SK-N-SH (cell line): ENCODE measurements at regions not wholly inside any gene's neighbourhood (a gene's known extent, or its start where the extent isn't known, plus 50 kb on each side); places are given as distances from the start of the nearest gene placed in this dataset.

Experiments used
- CTCF ChIA-PET: fragments of 300-600, 350-600 bp; formaldehyde crosslinking; extraction: SDS; loops from one replicate; lab custom pipeline; 2021; lab: Yijun Ruan, JAX
- POLR2A ChIA-PET: fragments of 350-600 bp; sonication (Branson Sonifier 250); formaldehyde crosslinking; extraction: SDS; loops from one replicate; lab custom pipeline; 2020; ENCODE audit warnings: antibody characterized with exemption, inconsistent platforms; lab: Yijun Ruan, JAX
- DNase-seq: peaks from one replicate; pipeline ENCODE4 v3.0.0; 2012
- H2AFZ ChIP-seq: fragments of 200-600 bp; sonication (generic); 2 replicates; pipeline ENCODE4 v1.8.1; 2016; ENCODE audit warnings: antibody characterized with exemption, mild to moderate bottlenecking, low read depth
- H3F3A ChIP-seq: fragments of 200-600 bp; sonication (generic); replicated peaks from 2 replicates; pipeline ENCODE3; 2016; ENCODE audit warnings: antibody characterized with exemption, mild to moderate bottlenecking; ENCODE audit not compliant: insufficient read depth
- H3K27ac ChIP-seq, 2 experiments: fragments of 200-500 bp in 1 of 2; fragments of 200-600 bp in 1 of 2; sonication (Bioruptor generic) in 1 of 2; sonication (generic), shearing (Covaris generic) in 1 of 2; 2 replicates each; pipeline versions ENCODE4 v1.5.1 to v1.6.1; 2014 to 2016; ENCODE audit warnings: low read depth in 2 of 2, inconsistent platforms in 1 of 2, low read length in 1 of 2, mild to moderate bottlenecking in 1 of 2, mixed read lengths in 1 of 2
- H3K27me3 ChIP-seq: fragments of 200-600 bp; sonication (generic), shearing (Covaris generic); 2 replicates; pipeline ENCODE4 v1.6.1; 2016; ENCODE audit warnings: mixed run types; ENCODE audit not compliant: insufficient read depth
- H3K36me3 ChIP-seq, 2 experiments: fragments of 200-500 bp in 1 of 2; fragments of 200-600 bp in 1 of 2; sonication (Bioruptor generic) in 1 of 2; sonication (generic) in 1 of 2; replicated peaks in 1 of 2; 2 replicates each; pipeline versions ENCODE3 to v1.5.1; 2014 to 2016; ENCODE audit warnings: low read length in 1 of 2, mild to moderate bottlenecking in 1 of 2; ENCODE audit not compliant: insufficient read depth in 2 of 2, control insufficient read depth in 1 of 2
- H3K4me1 ChIP-seq, 2 experiments: fragments of 200-500 bp in 1 of 2; fragments of 200-600 bp in 1 of 2; sonication (Bioruptor generic) in 1 of 2; sonication (generic), shearing (Covaris generic) in 1 of 2; 2 replicates each; pipeline versions ENCODE4 v1.5.1 to v1.6.1; 2014 to 2016; ENCODE audit warnings: low read depth in 1 of 2, low read length in 1 of 2, mixed run types in 1 of 2; ENCODE audit not compliant: insufficient read depth in 2 of 2, control insufficient read depth in 1 of 2
- H3K4me2 ChIP-seq: fragments of 200-600 bp; sonication (generic), shearing (Covaris generic); 2 replicates; pipeline ENCODE4 v1.6.1; 2017; ENCODE audit warnings: mixed run types
- H3K4me3 ChIP-seq, 2 experiments: fragments of 200-500 bp in 1 of 2; fragments of 200-600 bp in 1 of 2; sonication (Bioruptor generic) in 1 of 2; sonication (generic), shearing (Covaris generic) in 1 of 2; 2 replicates each; pipeline versions ENCODE4 v1.5.1 to v1.8.1; 2014 to 2016; ENCODE audit warnings: low read depth in 2 of 2, inconsistent platforms in 1 of 2, low read length in 1 of 2, mild to moderate bottlenecking in 1 of 2, mixed read lengths in 1 of 2, moderate library complexity in 1 of 2
- H3K79me2 ChIP-seq: fragments of 200-600 bp; sonication (generic); 2 replicates; pipeline ENCODE4 v1.8.1; 2017; ENCODE audit warnings: mild to moderate bottlenecking; ENCODE audit not compliant: insufficient read depth
- H3K9ac ChIP-seq: fragments of 200-600 bp; sonication (generic); 2 replicates; pipeline ENCODE4 v1.6.1; 2017; ENCODE audit warnings: mixed run types
- H3K9me2 ChIP-seq: fragments of 200-600 bp; sonication (generic); 2 replicates; pipeline ENCODE4 v1.6.1; 2017; ENCODE audit warnings: mixed run types
- H3K9me3 ChIP-seq: fragments of 200-600 bp; sonication (generic); 2 replicates; pipeline ENCODE4 v1.6.1; 2017; ENCODE audit warnings: mixed run types, mild to moderate bottlenecking, moderate library complexity
- H4K20me1 ChIP-seq: fragments of 200-600 bp; sonication (generic); 2 replicates; pipeline ENCODE4 v1.6.1; 2017; ENCODE audit warnings: mild to moderate bottlenecking, mixed run types; ENCODE audit not compliant: insufficient read depth
- FOSL2 ChIP-seq: IDR thresholded peaks from 2 replicates; pipeline ENCODE4 v1.4.0; 2012; ENCODE audit warnings: low read depth, mild to moderate bottlenecking, moderate library complexity, borderline replicate concordance
- FOXJ3 ChIP-seq: sonication (generic); formaldehyde crosslinking; IDR thresholded peaks from 2 replicates; pipeline ENCODE4 v1.5.1; 2020; ENCODE audit warnings: mild to moderate bottlenecking, missing genetic modification reagents
- GATA2 ChIP-seq: sonication (generic); formaldehyde crosslinking; IDR thresholded peaks from 2 replicates; pipeline ENCODE4 v1.5.0; 2020; ENCODE audit warnings: mild to moderate bottlenecking, missing genetic modification reagents
- IRF3 ChIP-seq: fragments of 150-350 bp; IDR thresholded peaks from 2 replicates; pipeline ENCODE4 v1.6.1; 2016; ENCODE audit warnings: mild to moderate bottlenecking, low read depth, low read length
- MXI1 ChIP-seq: IDR thresholded peaks from 2 replicates; pipeline ENCODE4 v1.6.1; 2012; ENCODE audit warnings: mild to moderate bottlenecking, low read depth, low read length, improper control_type of control experiment
- NFIC ChIP-seq: IDR thresholded peaks from 2 replicates; pipeline ENCODE4 v1.4.0; 2012; ENCODE audit warnings: borderline replicate concordance
- POLR2AphosphoS5 ChIP-seq: IDR thresholded peaks from 2 replicates; pipeline ENCODE4 v1.6.1; 2012; ENCODE audit warnings: low read depth, low read length
- RAD21 ChIP-seq: IDR thresholded peaks from 2 replicates; pipeline ENCODE4 v1.6.1; 2012; ENCODE audit warnings: mild to moderate bottlenecking, low read length
- SIN3A ChIP-seq: IDR thresholded peaks from 2 replicates; pipeline ENCODE4 v1.6.1; 2012; ENCODE audit warnings: low read depth, mild to moderate bottlenecking, low read length, moderate library complexity, borderline replicate concordance
- TAF1 ChIP-seq: IDR thresholded peaks from 2 replicates; pipeline ENCODE4 v1.6.1; 2012; ENCODE audit warnings: low read depth, mild to moderate bottlenecking, low read length, moderate library complexity, borderline replicate concordance
- TCF12 ChIP-seq: IDR thresholded peaks from 2 replicates; pipeline ENCODE4 v1.4.0; 2012
- YY1 ChIP-seq: IDR thresholded peaks from 2 replicates; pipeline ENCODE4 v1.4.0; 2012; ENCODE audit warnings: low read depth, mild to moderate bottlenecking
- ZBTB33 ChIP-seq: IDR thresholded peaks from 2 replicates; pipeline ENCODE4 v1.4.0; 2012; ENCODE audit warnings: low read depth, borderline replicate concordance
- WGBS: methylation state at CpG from one replicate; pipeline ENCODE4 v1.1.6; 2017; ENCODE audit warnings: low lambda C conversion rate; 5-methylcytosine and 5-hydroxymethylcytosine counted together
- TF ChIP-seq, protein P1 (sequence below): IDR thresholded peaks from 2 replicates; pipeline ENCODE4; 2012

DNA sequence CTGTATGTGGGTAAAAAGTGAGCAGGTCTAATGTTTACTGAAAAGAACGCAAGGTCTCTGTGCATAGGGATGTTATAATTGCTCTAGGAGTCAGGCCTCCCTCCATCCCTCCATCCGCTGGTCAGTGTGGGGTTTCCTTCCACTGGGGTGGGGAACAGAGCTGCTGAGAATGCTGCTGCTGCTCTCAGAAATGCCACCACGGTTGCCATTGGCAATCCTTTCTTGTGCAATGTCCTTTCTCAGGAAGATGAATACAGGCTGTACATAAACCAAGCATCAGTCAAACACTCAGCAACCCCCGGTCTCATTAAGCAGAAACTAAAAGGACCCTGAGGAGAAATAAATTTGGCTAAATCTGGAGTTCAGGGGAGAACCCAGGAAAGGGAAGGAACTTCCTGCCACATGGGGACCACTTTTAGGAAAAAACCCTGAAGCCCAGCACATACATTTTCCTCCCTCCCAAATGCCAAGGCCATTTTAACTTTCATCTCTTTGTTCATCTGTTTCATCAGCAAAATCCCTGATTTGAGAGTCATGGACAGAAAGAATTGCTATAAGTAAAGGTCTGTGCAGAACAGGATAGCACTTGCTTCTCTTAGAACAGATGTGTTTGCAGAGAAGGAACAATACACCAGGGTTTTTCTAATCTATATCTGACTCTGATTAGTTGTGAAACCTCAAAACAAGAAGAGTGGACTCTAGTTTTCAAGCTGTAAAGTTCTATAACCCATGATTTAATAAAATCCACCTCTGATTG is 70.4 kb upstream of the SLC1A3 start:
- CTCF ChIA-PET: interaction anchor here (0.9 to 1.0 kb wide), 2 partner anchors 13 to 152 kb away, joined by 3 read pairs; no protein-coding TSS in a partner anchor
- 3% methylated on average over 4 of the region's 4 CpGs for WGBS
- peaks cover 25% of the 10 kb centered on the region; the same call in 1 of the 2 replicates for H3K27me3 ChIP-seq
- H3K9me3 ChIP-seq: no peaks in the 10 kb centered on the region
- H4K20me1 ChIP-seq: no peaks in the 10 kb centered on the region
- H3K4me1 ChIP-seq: no peaks in the 10 kb centered on the region
- H3K9ac ChIP-seq: no peak overlapping the region
- no peak overlapping the region for H3K4me2 ChIP-seq
- no peak for TF ChIP-seq IRF3
- TF ChIP-seq MXI1: no peak
- no peak for TF ChIP-seq FOXJ3 (CRISPR knock-in tag)
- TF ChIP-seq TAF1: no peak
- TF ChIP-seq YY1: no peak
- no peak for TF ChIP-seq SIN3A
- no peak for TF ChIP-seq NFIC
- TF ChIP-seq, all 33 proteins: peak for 0
- no peaks in the 10 kb centered on the region for H3K9me2 ChIP-seq
- H2AFZ ChIP-seq: no peak overlapping the region
- H3K27ac ChIP-seq: no peak overlapping the region
- no peak for DNase-seq
- H3K4me3 ChIP-seq: no peak overlapping the region
- no peaks in the 10 kb centered on the region for H3F3A ChIP-seq
- no peaks in the 10 kb centered on the region for H3K36me3 ChIP-seq
- H3K79me2 ChIP-seq: no peaks in the 10 kb centered on the region
- POLR2A ChIA-PET: no interaction called here

GRCh38 chr5:36536616-36537005 is 69.8 kb upstream of the SLC1A3 start:
- no peak overlapping the region for H3K4me2 ChIP-seq
- no peaks in the 10 kb centered on the region for H4K20me1 ChIP-seq
- no peak overlapping the region for H3K4me3 ChIP-seq
- no peak overlapping the region for H2AFZ ChIP-seq
- no peaks in the 10 kb centered on the region for H3K36me3 ChIP-seq
- ChIA-PET POLR2A (no interaction called here), CTCF (interaction anchor here (1.0 kb wide), 1 partner anchor 151 kb away, joined by 3 read pairs; no protein-coding TSS in a partner anchor)
- no peak for DNase-seq
- H3K27me3 ChIP-seq: peaks cover 25% of the 10 kb centered on the region; the same call in 1 of the 2 replicates
- H3K79me2 ChIP-seq: no peaks in the 10 kb centered on the region
- H3K9me2 ChIP-seq: no peaks in the 10 kb centered on the region
- no peaks in the 10 kb centered on the region for H3K4me1 ChIP-seq
- TF ChIP-seq YY1: no peak
- TF ChIP-seq POLR2AphosphoS5: no peak
- no peak for TF ChIP-seq GATA2
- TF ChIP-seq TAF1: no peak
- TF ChIP-seq, protein P1, sequence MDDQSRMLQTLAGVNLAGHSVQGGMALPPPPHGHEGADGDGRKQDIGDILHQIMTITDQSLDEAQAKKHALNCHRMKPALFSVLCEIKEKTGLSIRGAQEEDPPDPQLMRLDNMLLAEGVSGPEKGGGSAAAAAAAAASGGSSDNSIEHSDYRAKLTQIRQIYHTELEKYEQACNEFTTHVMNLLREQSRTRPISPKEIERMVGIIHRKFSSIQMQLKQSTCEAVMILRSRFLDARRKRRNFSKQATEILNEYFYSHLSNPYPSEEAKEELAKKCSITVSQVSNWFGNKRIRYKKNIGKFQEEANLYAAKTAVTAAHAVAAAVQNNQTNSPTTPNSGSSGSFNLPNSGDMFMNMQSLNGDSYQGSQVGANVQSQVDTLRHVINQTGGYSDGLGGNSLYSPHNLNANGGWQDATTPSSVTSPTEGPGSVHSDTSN: no peak
- no peak for TF ChIP-seq FOSL2
- no peak for TF ChIP-seq TCF12
- no peak for TF ChIP-seq ZBTB33
- TF ChIP-seq IRF3: no peak
- no peak for TF ChIP-seq RAD21
- no peak overlapping the region for H3K27ac ChIP-seq
- no peaks in the 10 kb centered on the region for H3F3A ChIP-seq
- H3K9ac ChIP-seq: no peak overlapping the region
- H3K9me3 ChIP-seq: no peaks in the 10 kb centered on the region
